ENCODE measurements at regions not wholly inside any gene's neighbourhood (a gene's known extent, or its start where the extent isn't known, plus 50 kb on each side); places are given as distances from the start of the nearest gene placed in this dataset.

DNA sequence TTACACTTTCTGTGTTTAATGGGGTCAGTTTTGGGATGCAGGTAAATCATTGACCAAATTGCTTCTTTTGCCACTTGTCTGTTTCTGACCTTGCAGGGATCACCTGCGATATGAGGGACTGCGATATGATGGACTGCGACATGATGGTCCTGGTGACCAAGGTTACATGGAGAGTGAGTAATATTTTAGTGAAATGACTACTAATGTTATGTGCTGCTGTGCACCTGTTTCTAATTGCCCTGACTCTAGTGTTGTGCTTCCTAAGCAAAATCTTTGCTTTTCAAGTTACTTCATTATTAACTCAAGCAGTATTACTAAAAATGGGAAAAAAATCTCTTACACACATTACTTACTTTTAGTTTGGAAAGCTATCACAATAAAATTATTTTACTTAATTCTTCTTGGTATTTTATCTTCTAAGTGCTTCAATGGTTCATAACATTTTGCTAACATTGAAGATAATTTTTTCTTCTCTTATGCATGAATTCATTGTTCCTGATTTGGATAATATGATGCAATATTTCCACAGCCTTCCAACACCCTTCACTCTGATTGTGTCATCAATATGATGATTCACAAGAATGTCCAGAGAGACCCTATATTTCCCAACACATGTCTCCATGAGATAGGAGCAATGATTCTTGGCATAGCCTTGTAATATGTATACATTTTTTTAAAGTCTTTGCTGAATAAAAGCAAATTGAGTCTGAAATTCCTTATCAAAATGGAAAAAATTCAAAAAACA, 306.2 kb upstream of the AKR1E2 start:
- peak; percentile 76 for DNase-seq (ENCODE audit: low spot score)
- TF ChIP-seq, protein P1, sequence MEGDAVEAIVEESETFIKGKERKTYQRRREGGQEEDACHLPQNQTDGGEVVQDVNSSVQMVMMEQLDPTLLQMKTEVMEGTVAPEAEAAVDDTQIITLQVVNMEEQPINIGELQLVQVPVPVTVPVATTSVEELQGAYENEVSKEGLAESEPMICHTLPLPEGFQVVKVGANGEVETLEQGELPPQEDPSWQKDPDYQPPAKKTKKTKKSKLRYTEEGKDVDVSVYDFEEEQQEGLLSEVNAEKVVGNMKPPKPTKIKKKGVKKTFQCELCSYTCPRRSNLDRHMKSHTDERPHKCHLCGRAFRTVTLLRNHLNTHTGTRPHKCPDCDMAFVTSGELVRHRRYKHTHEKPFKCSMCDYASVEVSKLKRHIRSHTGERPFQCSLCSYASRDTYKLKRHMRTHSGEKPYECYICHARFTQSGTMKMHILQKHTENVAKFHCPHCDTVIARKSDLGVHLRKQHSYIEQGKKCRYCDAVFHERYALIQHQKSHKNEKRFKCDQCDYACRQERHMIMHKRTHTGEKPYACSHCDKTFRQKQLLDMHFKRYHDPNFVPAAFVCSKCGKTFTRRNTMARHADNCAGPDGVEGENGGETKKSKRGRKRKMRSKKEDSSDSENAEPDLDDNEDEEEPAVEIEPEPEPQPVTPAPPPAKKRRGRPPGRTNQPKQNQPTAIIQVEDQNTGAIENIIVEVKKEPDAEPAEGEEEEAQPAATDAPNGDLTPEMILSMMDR (conservative IDR thresholded peaks at IDR 0.05; ENCODE audit: low read depth) = no peak
- CTCF ChIA-PET = no interaction called here
- POLR2A ChIA-PET (ENCODE audit: low non-redundant PET) = no interaction called here
- H3K27ac ChIP-seq = no peak overlapping the region

DNA sequence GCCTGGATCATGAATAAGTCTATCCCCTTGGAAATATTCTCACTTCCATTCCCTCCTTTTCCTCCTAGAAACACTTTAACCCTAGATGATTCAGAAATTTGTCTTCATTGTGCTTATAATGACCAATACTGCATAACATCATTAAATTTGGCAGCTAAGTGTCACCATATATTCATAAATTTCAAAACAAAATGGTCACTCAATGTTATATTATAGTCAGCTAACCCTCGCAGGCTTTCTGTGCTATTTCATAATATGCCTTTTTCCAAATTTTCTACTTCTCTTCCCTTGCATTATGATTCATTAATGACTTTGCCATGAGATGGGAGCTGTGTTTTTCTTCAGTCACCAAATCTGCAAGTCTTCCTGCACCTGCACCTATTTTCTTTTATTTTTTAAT, 308.3 kb upstream of the AKR1E2 start:
- ChIA-PET CTCF (no interaction called here), POLR2A (ENCODE audit: low non-redundant PET) (no interaction called here)
- DNase-seq (ENCODE audit: low spot score) = no peak
- H3K27ac ChIP-seq = no peak overlapping the region
- TF ChIP-seq, protein P1 (conservative IDR thresholded peaks at IDR 0.05; ENCODE audit: low read depth) = no peak

DNA sequence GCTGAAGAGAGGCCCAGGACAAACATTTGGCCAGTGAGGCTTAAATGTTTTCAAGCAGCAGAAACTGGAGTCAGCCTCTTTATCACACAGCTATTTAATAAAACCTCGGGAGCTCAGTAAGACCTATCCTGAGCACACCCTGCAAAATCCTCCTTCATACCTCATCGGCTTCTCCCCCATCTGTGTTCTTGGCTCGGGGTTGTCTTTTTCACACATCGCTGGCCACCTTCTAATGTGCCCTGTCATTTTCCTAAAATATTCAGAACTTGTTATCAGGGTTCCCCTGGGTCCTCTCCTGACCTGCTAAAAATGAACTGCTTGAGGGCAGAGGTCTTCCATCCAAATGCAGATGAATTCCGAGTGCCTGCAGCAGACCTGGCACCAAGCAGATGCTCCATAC, 310.3 kb upstream of the AKR1E2 start:
- POLR2A ChIA-PET (ENCODE audit: low non-redundant PET) = no interaction called here
- CTCF ChIA-PET = interaction anchor here (0.6 kb wide), 1 partner anchor 734 kb away, joined by 3 read pairs; no protein-coding TSS in a partner anchor

DNA sequence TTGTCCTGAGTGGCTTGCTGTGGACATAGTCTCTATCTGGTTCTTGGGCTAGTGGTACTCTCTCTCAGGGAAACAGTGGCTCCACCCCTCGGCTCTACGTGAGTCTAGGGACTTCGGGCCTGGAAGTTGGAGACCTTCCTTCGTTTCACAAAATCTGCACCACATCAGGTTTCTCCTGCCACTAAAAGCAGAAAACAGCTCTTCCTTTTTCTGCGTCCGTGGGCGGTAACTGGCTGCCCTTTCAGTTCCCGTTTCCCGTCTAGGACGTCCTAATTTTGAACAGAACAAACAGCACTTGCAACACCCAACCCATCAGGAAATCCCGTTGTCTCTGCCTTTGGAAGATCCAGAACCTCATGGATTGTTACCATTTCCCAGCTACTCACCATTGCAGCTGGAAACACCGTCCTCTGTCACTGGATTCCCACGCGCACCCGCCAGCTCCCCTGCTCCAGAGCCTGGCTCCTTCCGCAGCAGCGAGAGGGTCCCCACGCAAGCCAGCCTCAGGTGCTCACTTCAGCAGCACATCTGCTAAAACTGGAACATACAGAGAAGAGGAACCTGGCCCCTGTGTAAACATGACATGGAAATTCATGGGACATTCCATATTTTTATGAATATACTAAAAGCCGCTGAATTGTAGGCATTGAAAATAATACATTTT, 311.4 kb upstream of the AKR1E2 start:
- H3K27ac ChIP-seq = no peak overlapping the region
- POLR2A ChIA-PET (ENCODE audit: low non-redundant PET) = no interaction called here
- TF ChIP-seq, protein P1 (conservative IDR thresholded peaks at IDR 0.05; ENCODE audit: low read depth) = no peak
- CTCF ChIA-PET = interaction anchor here (0.6 kb wide), 1 partner anchor 467 kb away, joined by 3 read pairs; no protein-coding TSS in a partner anchor
- DNase-seq (ENCODE audit: low spot score) = no peak

More for the DNA sequence above, 310.3 kb upstream of the AKR1E2 start:
- no peak overlapping the region for H3K27ac ChIP-seq
- TF ChIP-seq, protein P1 (conservative IDR thresholded peaks at IDR 0.05; ENCODE audit: low read depth) = no peak
- DNase-seq (ENCODE audit: low spot score) = no peak

DNA sequence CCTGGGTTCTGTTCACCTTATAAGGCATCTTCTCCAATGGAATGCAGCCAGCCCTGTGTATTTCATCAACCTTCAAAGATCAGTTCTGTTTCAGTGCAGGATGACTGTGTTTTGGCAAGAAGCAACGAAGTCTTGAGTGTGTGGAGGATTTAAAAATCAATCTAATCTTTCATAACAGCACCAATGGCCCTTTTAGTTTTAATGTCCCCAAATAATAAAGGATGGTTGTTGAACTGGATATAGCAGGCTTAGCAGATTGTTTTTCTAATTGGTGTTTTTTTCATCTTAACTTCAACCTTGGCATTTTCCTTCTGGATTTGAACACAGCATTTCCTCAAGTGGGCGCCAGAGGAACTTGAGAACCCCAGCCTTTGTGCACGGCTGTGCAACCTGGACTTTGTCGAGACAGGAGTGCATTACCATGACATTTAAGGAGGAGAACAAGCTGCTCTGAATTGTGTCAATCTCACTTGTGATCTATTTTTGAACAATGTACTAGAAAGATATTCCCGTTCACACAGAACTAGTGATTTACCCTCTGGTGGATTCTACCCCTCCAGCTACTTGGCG, 313.3 kb upstream of the AKR1E2 start:
- CTCF ChIA-PET = interaction anchor here (0.6 to 1.0 kb wide), 8 partner anchors 11 to 1168 kb away, joined by 3 to 7 read pairs (median 4); no protein-coding TSS in a partner anchor
- TF ChIP-seq, protein P1 (conservative IDR thresholded peaks at IDR 0.05; ENCODE audit: low read depth) = peak; percentile 60
- POLR2A ChIA-PET (ENCODE audit: low non-redundant PET) = interaction anchor here (0.7 kb wide), 1 partner anchor 159 kb away, joined by 4 read pairs; no protein-coding TSS in a partner anchor
- no peak overlapping the region for H3K27ac ChIP-seq
- peak; percentile 58 for DNase-seq (ENCODE audit: low spot score)

DNA sequence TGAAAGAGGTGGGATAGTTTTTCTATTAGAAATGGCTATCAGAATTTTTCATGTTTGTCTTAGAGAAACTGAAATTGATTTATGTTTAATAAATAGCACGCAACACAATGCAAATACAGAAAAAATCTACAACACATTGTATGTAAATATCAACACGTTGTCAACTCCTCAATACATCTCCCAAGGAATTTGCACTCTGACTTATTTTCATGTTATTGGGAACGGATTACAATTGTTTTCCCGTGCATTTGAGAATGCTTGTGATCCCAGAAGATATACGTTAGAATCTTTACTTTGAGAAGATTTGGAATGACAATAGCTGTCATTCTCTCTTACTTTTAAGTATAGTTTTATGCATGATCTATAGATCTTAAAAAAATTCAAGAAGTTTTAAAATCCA, 313.8 kb upstream of the AKR1E2 start:
- ChIA-PET POLR2A (ENCODE audit: low non-redundant PET) (no interaction called here), CTCF (interaction anchor here (0.6 kb wide), 1 partner anchor 1306 kb away, joined by 4 read pairs; no protein-coding TSS in a partner anchor)
- no peak for DNase-seq (ENCODE audit: low spot score)
- no peak overlapping the region for H3K27ac ChIP-seq
- TF ChIP-seq, protein P1 (conservative IDR thresholded peaks at IDR 0.05; ENCODE audit: low read depth) = no peak

Data from RWPE1 (cell line).